ENCODE measurements at regions not wholly inside any gene's neighbourhood (a gene's known extent, or its start where the extent isn't known, plus 50 kb on each side); places are given as distances from the start of the nearest gene placed in this dataset.

DNA sequence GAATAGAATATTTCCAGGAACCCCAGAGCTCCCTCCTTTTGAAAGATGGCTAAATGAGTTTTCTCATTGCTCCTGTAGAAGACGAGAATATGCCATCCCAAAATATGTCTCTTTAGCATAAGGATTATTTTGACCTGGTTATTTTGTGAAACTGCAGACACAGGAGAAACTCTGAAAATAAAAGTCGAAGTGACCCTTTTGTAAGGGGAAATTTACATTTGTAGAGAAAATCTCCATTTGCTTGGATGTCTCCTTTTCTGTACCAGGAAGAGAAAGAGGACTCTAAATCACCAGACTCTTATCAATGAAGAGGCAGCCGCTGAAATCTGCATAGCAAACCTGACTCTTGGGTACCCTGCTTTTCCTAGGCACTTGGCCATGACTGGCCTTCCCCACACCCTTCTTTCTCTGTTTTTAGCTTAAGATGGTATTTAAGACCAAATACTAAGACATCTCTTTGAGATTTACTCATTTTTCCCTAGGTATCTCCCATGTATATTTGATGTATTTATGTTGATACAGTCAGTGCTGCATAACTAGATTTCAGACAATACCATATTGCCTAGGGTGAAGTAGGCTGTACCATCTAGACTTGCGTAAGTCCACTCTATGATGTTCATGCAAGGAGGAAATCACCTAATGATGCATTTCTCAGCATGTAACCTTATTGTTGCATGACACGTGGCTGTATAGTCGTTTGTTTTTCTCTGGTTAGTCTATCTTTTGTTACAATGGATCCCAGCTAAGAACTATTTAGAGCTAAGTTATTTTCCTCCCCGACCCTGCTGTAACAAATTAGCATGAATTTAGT is 98.2 kb upstream of the UBE3A start:
- TF ChIP-seq CTCF (IDR thresholded peaks at IDR 0.05) (no peak), POLR2A (IDR thresholded peaks at IDR 0.05) (no peak)
